ENCODE measurements at regions not wholly inside any gene's neighbourhood (a gene's known extent, or its start where the extent isn't known, plus 50 kb on each side); places are given as distances from the start of the nearest gene placed in this dataset.

GRCh38 chr1:99565606-99566289 lies 80.2 kb upstream of the PALMD start:
- no peak for TF ChIP-seq CTCF (IDR thresholded peaks at IDR 0.05; ENCODE audit: low read depth, low read length)
- DNase-seq (ENCODE audit: extremely low read depth, low read depth): no peak

- DNase-seq (ENCODE audit: extremely low read depth, low read depth): no peak
- no peak for TF ChIP-seq CTCF (IDR thresholded peaks at IDR 0.05; ENCODE audit: low read depth, low read length)
These were observed 79.5 kb upstream of the PALMD start for GRCh38 chr1:99566290-99567021.

- TF ChIP-seq CTCF (IDR thresholded peaks at IDR 0.05; ENCODE audit: low read depth, low read length): no peak
- no peak for DNase-seq (ENCODE audit: extremely low read depth, low read depth)
These were observed 75.3 kb upstream of the PALMD start for GRCh38 chr1:99570486-99571089.

GRCh38 chr1:99571092-99571734 lies 74.7 kb upstream of the PALMD start:
- no peak for DNase-seq (ENCODE audit: extremely low read depth, low read depth)
- no peak for TF ChIP-seq CTCF (IDR thresholded peaks at IDR 0.05; ENCODE audit: low read depth, low read length)

- TF ChIP-seq CTCF (IDR thresholded peaks at IDR 0.05; ENCODE audit: low read depth, low read length): no peak
- no peak for DNase-seq (ENCODE audit: extremely low read depth, low read depth)
These were observed 72.3 kb upstream of the PALMD start for GRCh38 chr1:99573431-99574217.

- no peak for TF ChIP-seq CTCF (IDR thresholded peaks at IDR 0.05; ENCODE audit: low read depth, low read length)
- no peak for DNase-seq (ENCODE audit: extremely low read depth, low read depth)
These were observed 68.6 kb upstream of the PALMD start for GRCh38 chr1:99577313-99577712.
